Mammary epithelial cell (primary cell): ENCODE measurements at regions not wholly inside any gene's neighbourhood (a gene's known extent, or its start where the extent isn't known, plus 50 kb on each side); places are given as distances from the start of the nearest gene placed in this dataset.

Source experiments
- CTCF ChIP-seq, 2 donors: IDR thresholded peaks in 1 of 2; conservative IDR thresholded peaks in 1 of 2; 2 replicates each; pipeline ENCODE4 v1.5.1; 2011 to 2012; ENCODE audit warnings: inconsistent platforms in 2 of 2, low read length in 2 of 2, mild to moderate bottlenecking in 2 of 2, control low read depth in 1 of 2, low read depth in 1 of 2; ENCODE audit not compliant: insufficient read depth in 1 of 2; ENCODE audit errors: extremely low read depth in 1 of 2
- EZH2 ChIP-seq: IDR thresholded peaks from 2 replicates; pipeline ENCODE4 v1.6.1; 2012; ENCODE audit warnings: low read length, inconsistent platforms, borderline replicate concordance

GRCh38 chr7:113383638-113384037 lies 265.3 kb upstream of the SMIM30 start:
- TF ChIP-seq CTCF (conservative IDR thresholded peaks at IDR 0.05 in 1 of 2, IDR thresholded peaks at IDR 0.05 in 1 of 2; ENCODE audit: extremely low read depth in 1 of 2, insufficient read depth in 1 of 2, low read depth in 1 of 2, low read length in 2 of 2) (no peak), EZH2 (no peak)
